Stimulated activated naive CD4-positive, alpha-beta T cell (primary cell): ENCODE measurements at regions not wholly inside any gene's neighbourhood (a gene's known extent, or its start where the extent isn't known, plus 50 kb on each side); places are given as distances from the start of the nearest gene placed in this dataset.
"Not testable (repeated sequence)": the region's sequence is repeated elsewhere in the genome, so short reads cannot be mapped to it uniquely, and the experiment has no call there.

Experiments used
- DNase-seq, 6 experiments: peaks; one replicate each; lab custom pipeline; 2025; lab: John Stamatoyannopoulos, UW

GRCh38 chr12:25337916-25338315, 87.2 kb upstream of the KRAS start:
- DNase-seq = no peak

GRCh38 chr12:25332143-25332542, 81.4 kb upstream of the KRAS start:
- DNase-seq = no peak

DNA sequence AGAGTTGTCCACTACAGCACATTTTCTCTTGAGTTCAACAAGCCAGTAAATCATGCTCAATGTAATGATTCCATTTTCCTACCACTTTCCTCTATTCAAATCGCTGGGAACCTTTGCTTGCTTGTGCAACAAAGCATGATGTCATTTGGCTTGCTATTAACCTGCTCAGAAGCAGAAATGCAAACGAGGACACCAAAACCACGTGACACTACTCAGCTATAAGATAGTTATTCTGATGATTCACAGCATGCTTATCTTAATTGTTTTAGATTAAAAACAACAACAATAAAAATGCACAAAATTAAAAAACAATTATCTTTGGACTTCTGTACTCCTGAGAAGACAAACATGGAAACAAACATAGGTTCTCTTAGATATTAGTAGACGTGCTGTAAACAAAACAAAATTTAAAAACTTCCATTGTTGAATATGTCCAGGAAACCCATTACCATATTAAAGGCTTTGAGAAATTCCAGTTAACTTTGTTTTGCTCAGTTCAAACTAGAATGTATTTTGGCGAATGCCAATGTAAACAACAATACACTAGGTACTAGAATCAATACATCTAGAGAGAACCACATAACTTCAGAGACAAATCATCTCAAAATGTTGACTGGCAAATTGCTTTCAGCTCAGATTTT, 77.5 kb upstream of the KRAS start:
- no peak for DNase-seq

- DNase-seq = no peak
Measured at GRCh38 chr12:25327321-25327720, 76.6 kb upstream of the KRAS start.

DNA sequence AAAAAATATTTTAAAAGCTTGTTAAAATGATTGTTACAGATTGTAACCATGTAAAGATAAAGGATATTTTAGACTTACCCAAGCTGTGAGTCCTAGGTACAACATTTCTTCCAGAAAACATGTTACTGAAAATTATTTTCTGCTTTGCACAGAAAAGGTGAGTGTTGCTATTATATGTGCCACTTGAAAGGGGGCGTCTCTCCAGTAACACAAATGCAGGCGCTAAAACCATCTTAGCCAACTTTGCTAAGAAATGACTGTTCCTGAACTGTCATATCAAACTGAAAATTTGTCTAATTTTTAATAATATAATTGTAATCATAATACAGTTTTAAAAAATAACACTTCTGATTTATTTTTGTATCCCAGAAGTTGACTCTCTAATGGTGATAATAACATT, 75.6 kb upstream of the KRAS start:
- no peak for DNase-seq

GRCh38 chr12:25324861-25325260, 74.1 kb upstream of the KRAS start:
- no peak for DNase-seq

DNA sequence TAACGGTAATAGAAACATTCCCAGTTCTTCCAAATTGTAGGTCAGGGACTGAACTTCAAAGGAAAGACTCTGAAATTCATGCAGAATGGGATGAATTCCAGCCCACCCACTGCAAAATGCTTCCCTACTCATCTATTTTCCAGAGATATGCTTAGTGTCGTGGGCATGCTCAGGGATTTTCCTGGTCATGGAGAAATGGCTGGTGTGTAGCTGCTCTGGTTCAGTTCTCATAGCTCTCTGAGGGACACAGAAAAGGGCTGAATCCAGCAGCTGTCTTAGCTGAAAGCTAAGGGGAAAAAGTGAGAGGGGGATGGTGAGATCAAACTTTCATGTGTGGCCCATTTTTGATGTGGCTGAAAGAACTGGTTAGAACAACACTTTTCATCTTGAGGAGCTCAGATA, 72.9 kb upstream of the KRAS start:
- DNase-seq = peak in 3 of 6 experiments; percentile 29 to 36 (median 34)

GRCh38 chr12:25322918-25323531, 72.3 kb upstream of the KRAS start:
- peak in 1 of 6 experiments; percentile 1 for DNase-seq

- peak in 3 of 6 experiments; percentile 23 to 32 (median 24) for DNase-seq
Measured at GRCh38 chr12:25322351-25322750, 71.6 kb upstream of the KRAS start.

DNA sequence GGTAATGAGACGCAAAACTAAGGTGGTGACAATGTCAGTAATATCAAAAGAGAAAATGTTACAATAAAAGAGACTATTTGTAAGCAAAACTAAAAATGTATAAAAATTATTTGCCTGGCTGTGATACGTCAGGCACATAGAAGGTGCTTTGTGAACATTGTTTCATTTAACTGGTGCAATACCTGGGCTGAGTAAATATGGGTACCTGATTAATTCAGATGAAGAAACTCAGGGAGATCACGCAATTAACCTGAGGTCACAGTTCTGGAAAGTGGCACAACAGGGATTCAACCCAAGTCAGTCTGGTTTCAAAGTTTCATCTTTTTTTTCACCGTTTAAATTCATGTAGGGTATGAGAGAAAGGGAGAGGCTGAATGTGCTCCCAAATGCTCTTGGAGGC, 71.0 kb upstream of the KRAS start:
- no peak for DNase-seq

DNA sequence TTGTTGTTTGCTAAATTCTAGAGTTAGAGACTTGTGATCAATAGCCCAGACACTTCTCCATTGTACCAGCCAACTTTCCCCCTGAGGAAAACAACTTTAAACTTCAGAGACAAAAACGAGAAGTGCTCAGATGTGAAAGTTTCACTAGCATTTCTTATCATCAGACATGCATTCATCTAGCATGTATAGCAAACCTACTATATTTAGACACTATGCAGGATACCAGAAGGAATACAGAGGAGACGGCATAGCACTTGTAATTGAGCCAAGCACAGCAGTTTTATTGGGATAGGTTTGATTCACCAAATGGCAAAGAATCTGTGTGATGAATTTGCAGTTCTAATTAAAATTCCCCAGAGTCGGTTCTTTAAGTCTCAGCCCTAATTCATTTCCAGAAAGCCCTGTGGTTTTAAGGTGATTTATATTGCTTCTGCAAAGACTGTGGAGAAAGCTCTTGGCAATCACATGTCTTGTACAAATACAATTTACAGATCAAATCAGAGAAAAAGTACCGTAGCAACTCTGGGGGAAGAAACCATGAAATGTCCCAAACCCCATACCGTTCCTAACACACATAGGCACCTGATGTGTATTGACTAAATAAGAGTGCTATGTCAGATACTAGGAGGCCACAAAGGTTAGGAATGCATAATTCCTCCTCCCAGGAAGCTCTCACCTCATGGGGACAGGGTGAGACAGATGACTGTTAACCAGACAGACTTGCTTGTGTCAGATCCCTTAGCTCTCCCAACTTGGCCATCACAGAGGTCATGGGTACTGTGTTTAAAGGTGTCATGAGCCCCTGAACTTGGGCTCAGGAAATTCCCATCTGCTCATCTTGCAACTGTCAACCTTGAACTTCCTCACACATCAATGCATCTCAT, 69.6 kb upstream of the KRAS start:
- DNase-seq = no peak

DNA sequence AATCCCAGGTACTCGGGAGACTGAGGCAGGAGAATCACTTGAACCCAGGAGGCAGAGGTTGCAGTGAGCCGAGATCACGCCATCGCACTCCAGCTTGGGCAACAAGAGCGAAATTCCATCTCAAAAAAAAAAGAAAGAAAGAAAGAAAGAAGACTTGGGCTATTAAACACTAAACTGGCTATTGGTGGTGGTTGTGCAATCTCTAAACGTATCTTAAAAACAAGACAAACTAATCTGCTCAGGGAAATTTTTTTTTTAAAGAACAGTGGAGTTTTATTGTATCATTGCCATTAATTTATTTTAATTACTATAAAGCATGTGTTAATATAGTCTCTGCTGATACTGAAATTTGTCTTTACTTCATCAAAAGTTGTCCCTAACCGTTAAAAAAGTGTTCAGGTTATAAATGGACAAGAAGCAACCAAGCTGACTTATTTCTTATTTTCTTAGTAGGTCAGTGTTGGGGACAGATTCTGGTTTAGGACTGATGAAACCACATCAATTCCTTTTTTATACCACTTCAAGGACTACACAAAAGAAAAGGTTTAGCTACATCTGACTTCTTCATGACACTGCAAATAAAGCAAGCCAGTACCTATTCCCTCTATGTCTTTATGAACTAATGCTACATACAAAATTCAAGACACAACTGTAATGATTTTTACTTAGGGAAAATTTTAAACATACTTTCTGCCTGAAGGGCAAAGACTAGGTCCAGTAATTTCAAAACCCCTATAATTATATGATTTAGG, 68.7 kb upstream of the KRAS start:
- no peak for DNase-seq

- DNase-seq = no peak
Measured at GRCh38 chr12:25317553-25317952, 66.8 kb upstream of the KRAS start.

GRCh38 chr12:25315388-25315787, 64.7 kb upstream of the KRAS start:
- no peak for DNase-seq

DNA sequence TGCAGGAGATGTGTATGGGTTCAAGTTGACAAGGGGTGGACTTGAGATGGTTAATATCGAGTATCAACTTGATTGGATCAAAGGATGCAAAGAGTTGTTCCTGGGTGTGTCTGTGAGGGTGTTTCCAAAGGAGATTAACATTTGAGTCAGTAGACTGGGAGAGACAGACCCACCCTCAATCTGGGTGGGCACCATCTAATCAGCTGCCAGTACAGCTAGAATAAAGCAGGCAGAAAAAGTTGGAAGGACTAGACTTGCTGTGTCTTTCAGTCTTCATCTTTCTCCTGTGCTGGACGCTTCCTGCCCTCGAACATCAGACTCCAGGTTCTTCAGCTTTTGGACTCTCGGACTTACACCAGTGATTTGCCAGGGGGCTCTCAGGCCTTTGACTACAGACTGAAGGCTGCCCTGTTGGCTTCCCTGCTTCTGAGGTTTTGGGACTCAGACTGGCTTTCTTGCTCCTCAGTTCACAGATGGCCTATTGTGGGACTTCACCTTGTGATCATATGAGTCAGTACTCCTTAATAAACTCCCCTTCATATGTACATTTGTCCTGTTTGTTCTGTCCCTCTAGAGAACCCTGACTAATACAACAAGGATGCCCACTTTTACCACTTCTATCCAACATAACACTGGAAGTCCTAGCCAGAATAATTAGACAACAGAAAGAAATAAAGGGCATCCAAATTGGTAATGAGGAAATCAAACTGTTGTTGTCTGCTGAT, 62.7 kb upstream of the KRAS start:
- DNase-seq = not testable (repeated sequence)

GRCh38 chr12:25311506-25311905, 60.8 kb upstream of the KRAS start:
- no peak for DNase-seq

DNA sequence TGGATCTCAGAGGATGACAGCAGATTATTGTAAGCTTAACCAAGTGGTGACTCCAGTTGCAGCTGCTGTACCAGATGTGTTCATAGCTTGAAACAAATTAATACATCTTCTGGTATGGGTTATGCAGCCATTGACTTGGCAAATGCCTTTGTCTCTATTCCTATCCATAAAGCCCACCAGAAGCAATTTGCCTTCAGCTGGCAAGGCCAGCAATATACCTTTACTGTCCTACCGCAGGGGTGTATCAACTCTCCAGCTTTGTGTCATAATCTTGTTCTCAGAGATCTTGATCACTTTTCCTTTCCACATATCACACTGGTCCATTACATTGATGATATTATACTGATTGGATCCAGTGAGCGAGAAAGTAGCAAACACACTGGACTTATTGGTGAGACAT, 59.3 kb upstream of the KRAS start:
- DNase-seq = not testable (repeated sequence)

GRCh38 chr12:25308756-25309155, 58.0 kb upstream of the KRAS start:
- no peak for DNase-seq

- no peak for DNase-seq
Measured at GRCh38 chr12:25307818-25308217, 57.1 kb upstream of the KRAS start.

DNA sequence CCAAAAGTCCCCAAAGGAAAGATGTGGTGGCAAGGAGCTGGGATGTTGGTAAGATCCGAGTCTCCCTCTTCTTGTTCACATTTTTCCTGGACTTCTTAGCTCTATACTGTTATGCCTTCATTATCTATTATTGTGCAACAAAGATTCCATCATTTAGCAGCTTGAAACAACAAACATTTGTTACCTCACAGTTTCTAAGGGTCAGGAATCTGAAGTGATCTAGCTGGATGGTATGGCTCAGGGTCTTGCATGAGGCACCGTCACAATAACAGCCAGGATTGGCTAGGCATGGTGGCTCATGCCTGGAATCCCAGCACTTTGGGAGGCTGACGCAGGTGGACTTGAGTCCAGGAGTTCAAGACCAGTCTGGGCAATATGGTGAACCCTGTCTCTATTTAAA, 51.1 kb upstream of the KRAS start:
- DNase-seq = no peak
